Liver (tissue), 7 donors: ENCODE measurements at regions not wholly inside any gene's neighbourhood (a gene's known extent, or its start where the extent isn't known, plus 50 kb on each side); places are given as distances from the start of the nearest gene placed in this dataset.

Experiments used
- DNase-seq: peaks from one replicate; pipeline ENCODE4 v3.0.0-alpha.2; 2017; ENCODE audit warnings: low spot score
- H3K27ac ChIP-seq, 2 donors: one replicate each; pipeline ENCODE4 v1.7.0; 2013; ENCODE audit warnings: inconsistent platforms in 2 of 2, low read length in 2 of 2, control low read depth in 1 of 2, low read depth in 1 of 2, mild to moderate bottlenecking in 1 of 2
- H3K27me3 ChIP-seq, 4 donors: one replicate each; pipeline versions ENCODE4 v1.6.1 to v1.7.0; 2013; ENCODE audit warnings: low read length in 3 of 4, inconsistent platforms in 1 of 4, mild to moderate bottlenecking in 1 of 4, moderate library complexity in 1 of 4; ENCODE audit not compliant: control insufficient read depth in 4 of 4, insufficient read depth in 4 of 4
- H3K36me3 ChIP-seq, 4 donors: one replicate each; pipeline versions ENCODE4 v1.6.1 to v1.7.0; 2013; ENCODE audit warnings: low read length in 3 of 4, mild to moderate bottlenecking in 3 of 4, low read depth in 1 of 4, moderate library complexity in 1 of 4; ENCODE audit not compliant: control insufficient read depth in 4 of 4, insufficient read depth in 3 of 4
- H3K4me1 ChIP-seq, 4 donors: one replicate each; pipeline versions ENCODE4 v1.6.1 to v1.7.0; 2013; ENCODE audit warnings: low read length in 3 of 4, mild to moderate bottlenecking in 3 of 4, moderate library complexity in 1 of 4; ENCODE audit not compliant: control insufficient read depth in 4 of 4, insufficient read depth in 4 of 4
- H3K4me3 ChIP-seq, 3 donors: one replicate each; pipeline versions ENCODE4 v1.6.1 to v1.7.0; 2013; ENCODE audit warnings: low read length in 3 of 3, control low read depth in 1 of 3, low read depth in 1 of 3, mild to moderate bottlenecking in 1 of 3
- H3K9ac ChIP-seq, 2 donors: one replicate each; pipeline ENCODE4 v1.7.0; 2013; ENCODE audit warnings: low read length in 2 of 2, mild to moderate bottlenecking in 2 of 2, moderate library complexity in 2 of 2, control low read depth in 1 of 2, low read depth in 1 of 2
- H3K9me3 ChIP-seq, 4 donors: one replicate each; pipeline versions ENCODE4 v1.6.1 to v1.7.0; 2013; ENCODE audit warnings: low read length in 3 of 4; ENCODE audit not compliant: control insufficient read depth in 4 of 4
- ATF3 ChIP-seq: IDR thresholded peaks from 2 replicates; pipeline ENCODE4 v1.6.1; 2016; ENCODE audit warnings: antibody characterized with exemption
- EGR1 ChIP-seq, 2 donors: IDR thresholded peaks; 2 replicates each; pipeline ENCODE4 v1.6.1; 2016 to 2018; ENCODE audit warnings: antibody characterized with exemption in 2 of 2, low read depth in 2 of 2
- FOXA1 ChIP-seq: IDR thresholded peaks from 2 replicates; pipeline ENCODE4 v1.6.1; 2016; ENCODE audit warnings: antibody characterized with exemption
- FOXA2 ChIP-seq: IDR thresholded peaks from 2 replicates; pipeline ENCODE4 v1.6.1; 2016; ENCODE audit warnings: antibody characterized with exemption
- GABPA ChIP-seq, 2 donors: IDR thresholded peaks in 1 of 2; conservative IDR thresholded peaks in 1 of 2; 2 replicates each; pipeline ENCODE4 v1.6.1; 2016; ENCODE audit warnings: antibody characterized with exemption in 2 of 2, mild to moderate bottlenecking in 1 of 2, moderate library complexity in 1 of 2
- HNF4A ChIP-seq, 2 donors: conservative IDR thresholded peaks; 2 replicates each; pipeline ENCODE4 v1.6.1; 2016; ENCODE audit warnings: antibody characterized with exemption in 2 of 2, mild to moderate bottlenecking in 2 of 2
- HNF4G ChIP-seq: IDR thresholded peaks from 2 replicates; pipeline ENCODE4 v1.6.1; 2016; ENCODE audit warnings: antibody characterized with exemption
- JUND ChIP-seq, 2 donors: IDR thresholded peaks; 2 replicates each; pipeline ENCODE4 v1.6.1; 2016; ENCODE audit warnings: antibody characterized with exemption in 2 of 2
- MAX ChIP-seq: IDR thresholded peaks from 2 replicates; pipeline ENCODE4 v1.6.1; 2016; ENCODE audit warnings: antibody characterized with exemption
- NR2F2 ChIP-seq: IDR thresholded peaks from 2 replicates; pipeline ENCODE4 v1.6.1; 2016; ENCODE audit warnings: antibody characterized with exemption
- RAD21 ChIP-seq, 2 donors: IDR thresholded peaks; 2 replicates each; pipeline ENCODE4 v1.6.1; 2016; ENCODE audit warnings: antibody characterized with exemption in 2 of 2, mild to moderate bottlenecking in 2 of 2
- REST ChIP-seq: IDR thresholded peaks from 2 replicates; pipeline ENCODE4 v1.6.1; 2016; ENCODE audit warnings: antibody characterized with exemption, mild to moderate bottlenecking
- RXRA ChIP-seq, 2 donors: IDR thresholded peaks; 2 replicates each; pipeline ENCODE4 v1.6.1; 2017 to 2018; ENCODE audit warnings: antibody characterized with exemption in 2 of 2, mild to moderate bottlenecking in 1 of 2
- SP1 ChIP-seq: IDR thresholded peaks from 2 replicates; pipeline ENCODE4 v1.6.1; 2018; ENCODE audit warnings: antibody characterized with exemption, mild to moderate bottlenecking
- TAF1 ChIP-seq: conservative IDR thresholded peaks from 2 replicates; pipeline ENCODE4 v1.6.1; 2016; ENCODE audit warnings: antibody characterized with exemption, mild to moderate bottlenecking
- YY1 ChIP-seq: IDR thresholded peaks from 2 replicates; pipeline ENCODE4 v1.6.1; 2016; ENCODE audit warnings: antibody characterized with exemption, mild to moderate bottlenecking
- ZBTB33 ChIP-seq: IDR thresholded peaks from 2 replicates; pipeline ENCODE4 v1.6.1; 2016; ENCODE audit warnings: antibody characterized with exemption
- WGBS: extraction: QIAGEN DNeasy Blood & Tissue Kit; methylation state at CpG from one replicate; pipeline ENCODE4 v1.1.7; 2013; 5-methylcytosine and 5-hydroxymethylcytosine counted together
- donor health status: healthy.
- donor health status: healthy.
- donor health status: healthy.
- donor health status: healthy.

GRCh38 chr9:13013991-13014883 is 239.4 kb downstream of the LURAP1L start:
- no peaks in the 10 kb centered on the region for H3K27me3 ChIP-seq
- no peak for TF ChIP-seq YY1
- peak; percentile 19 to 24 for TF ChIP-seq HNF4A (conservative IDR thresholded peaks at IDR 0.05)
- peak; percentile 41 for TF ChIP-seq ATF3
- TF ChIP-seq MAX, result no peak
- no peak for TF ChIP-seq FOXA1
- TF ChIP-seq RAD21 (IDR thresholded peaks at IDR 0.05), result no peak
- TF ChIP-seq SP1, result peak; percentile 34
- TF ChIP-seq RXRA (IDR thresholded peaks at IDR 0.05), result peak; percentile 46 to 50
- peak in 1 of 2 donors; percentile 21 for TF ChIP-seq JUND (IDR thresholded peaks at IDR 0.05)
- no peak for TF ChIP-seq GABPA (IDR thresholded peaks at IDR 0.05 in 1 of 2, conservative IDR thresholded peaks at IDR 0.05 in 1 of 2)
- no peak for TF ChIP-seq TAF1
- 19% methylated on average over 2 of the region's 2 CpGs for WGBS

GRCh38 chr9:13017260-13017659 is 242.4 kb downstream of the LURAP1L start:
- Histone ChIP-seq H3K9me3 (no peaks in the 10 kb centered on the region), H3K9ac (no peak overlapping the region), H3K36me3 (no peaks in the 10 kb centered on the region), H3K27me3 (no peaks in the 10 kb centered on the region), H3K4me1 (no peaks in the 10 kb centered on the region), H3K27ac (no peak overlapping the region), H3K4me3 (no peak overlapping the region)
- TF ChIP-seq SP1 (no peak), RAD21 (IDR thresholded peaks at IDR 0.05) (no peak), HNF4A (conservative IDR thresholded peaks at IDR 0.05) (no peak), JUND (IDR thresholded peaks at IDR 0.05) (no peak), TAF1 (no peak), HNF4G (no peak)
- DNase-seq, result no peak

More at GRCh38 chr9:13013991-13014883, 239.4 kb downstream of the LURAP1L start:
- no peak for DNase-seq
- no peak overlapping the region for H3K27ac ChIP-seq
- H3K36me3 ChIP-seq, result no peaks in the 10 kb centered on the region
- H3K9ac ChIP-seq, result no peak overlapping the region
- H3K4me1 ChIP-seq, result no peaks in the 10 kb centered on the region
- H3K4me3 ChIP-seq, result no peak overlapping the region
- peaks cover 0 to 2% (median 0%) of the 10 kb centered on the region in 4 donors for H3K9me3 ChIP-seq

- 70% methylated on average over 5 of the region's 5 CpGs for WGBS
- no peaks in the 10 kb centered on the region for H3K36me3 ChIP-seq
- H3K9me3 ChIP-seq, result no peaks in the 10 kb centered on the region
- no peak overlapping the region for H3K4me3 ChIP-seq
- no peaks in the 10 kb centered on the region for H3K27me3 ChIP-seq
- H3K9ac ChIP-seq, result no peak overlapping the region
- DNase-seq, result no peak
- H3K27ac ChIP-seq, result no peak overlapping the region
- no peaks in the 10 kb centered on the region for H3K4me1 ChIP-seq
- TF ChIP-seq JUND (IDR thresholded peaks at IDR 0.05), result no peak
- TF ChIP-seq EGR1 (IDR thresholded peaks at IDR 0.05; ENCODE audit: low read depth in 2 of 2), result no peak
- no peak for TF ChIP-seq RAD21 (IDR thresholded peaks at IDR 0.05)
- no peak for TF ChIP-seq SP1
- TF ChIP-seq RXRA (IDR thresholded peaks at IDR 0.05), result no peak
- TF ChIP-seq TAF1, result no peak
- no peak for TF ChIP-seq REST
- no peak for TF ChIP-seq HNF4A (conservative IDR thresholded peaks at IDR 0.05)
- TF ChIP-seq YY1, result no peak
- no peak for TF ChIP-seq NR2F2
- no peak for TF ChIP-seq ZBTB33
- no peak for TF ChIP-seq HNF4G
- no peak for TF ChIP-seq GABPA (IDR thresholded peaks at IDR 0.05 in 1 of 2, conservative IDR thresholded peaks at IDR 0.05 in 1 of 2)
- TF ChIP-seq ATF3, result no peak
- no peak for TF ChIP-seq FOXA1
- TF ChIP-seq FOXA2, result no peak
- TF ChIP-seq MAX, result no peak
Measured at GRCh38 chr9:13020146-13021040, 245.6 kb downstream of the LURAP1L start.
